ENCODE measurements at regions not wholly inside any gene's neighbourhood (a gene's known extent, or its start where the extent isn't known, plus 50 kb on each side); places are given as distances from the start of the nearest gene placed in this dataset.

DNA sequence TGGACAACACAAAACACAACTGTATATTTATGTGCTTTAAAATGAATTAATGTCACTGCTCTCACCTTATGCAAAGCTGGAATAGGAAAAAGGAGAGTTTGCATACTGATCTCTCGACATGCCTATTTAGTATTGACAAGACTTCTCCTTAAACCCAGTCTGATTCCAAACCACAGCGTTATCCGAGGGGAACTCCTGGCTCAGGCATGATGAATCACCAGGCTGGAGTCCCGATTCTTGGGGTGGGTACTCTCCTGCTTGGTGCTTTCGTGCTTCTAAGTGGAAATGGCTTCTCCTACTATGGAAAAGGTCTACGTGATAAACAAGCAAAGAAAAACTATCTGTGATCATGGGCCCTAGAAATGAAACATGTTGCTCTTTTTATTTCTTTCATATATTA is 88.9 kb upstream of the SLC35G4 start:
- no peaks in the 10 kb centered on the region for H3F3A ChIP-seq (ENCODE audit: insufficient read depth)
- no peak overlapping the region for H3K4me2 ChIP-seq (ENCODE audit: low read depth, low read length, poor library complexity, severe bottlenecking)
- H3K4me3 ChIP-seq (ENCODE audit: insufficient read depth, low read length, poor library complexity, severe bottlenecking) = no peak overlapping the region
- no peaks in the 10 kb centered on the region for H3K27me3 ChIP-seq (ENCODE audit: low read length)
- TF ChIP-seq, protein P1, sequence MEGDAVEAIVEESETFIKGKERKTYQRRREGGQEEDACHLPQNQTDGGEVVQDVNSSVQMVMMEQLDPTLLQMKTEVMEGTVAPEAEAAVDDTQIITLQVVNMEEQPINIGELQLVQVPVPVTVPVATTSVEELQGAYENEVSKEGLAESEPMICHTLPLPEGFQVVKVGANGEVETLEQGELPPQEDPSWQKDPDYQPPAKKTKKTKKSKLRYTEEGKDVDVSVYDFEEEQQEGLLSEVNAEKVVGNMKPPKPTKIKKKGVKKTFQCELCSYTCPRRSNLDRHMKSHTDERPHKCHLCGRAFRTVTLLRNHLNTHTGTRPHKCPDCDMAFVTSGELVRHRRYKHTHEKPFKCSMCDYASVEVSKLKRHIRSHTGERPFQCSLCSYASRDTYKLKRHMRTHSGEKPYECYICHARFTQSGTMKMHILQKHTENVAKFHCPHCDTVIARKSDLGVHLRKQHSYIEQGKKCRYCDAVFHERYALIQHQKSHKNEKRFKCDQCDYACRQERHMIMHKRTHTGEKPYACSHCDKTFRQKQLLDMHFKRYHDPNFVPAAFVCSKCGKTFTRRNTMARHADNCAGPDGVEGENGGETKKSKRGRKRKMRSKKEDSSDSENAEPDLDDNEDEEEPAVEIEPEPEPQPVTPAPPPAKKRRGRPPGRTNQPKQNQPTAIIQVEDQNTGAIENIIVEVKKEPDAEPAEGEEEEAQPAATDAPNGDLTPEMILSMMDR (IDR thresholded peaks at IDR 0.05; ENCODE audit: insufficient read depth, low read length, poor library complexity, severe bottlenecking) = no peak
- no peak for TF ChIP-seq EZH2phosphoT487 (conservative IDR thresholded peaks at IDR 0.05; ENCODE audit: low read length)
- H4K20me1 ChIP-seq (ENCODE audit: low read depth, low read length) = no peaks in the 10 kb centered on the region
- H3K9ac ChIP-seq (ENCODE audit: low read length) = no peak overlapping the region
- H3K9me3 ChIP-seq (ENCODE audit: insufficient read depth, low read length) = no peaks in the 10 kb centered on the region
- H3K27ac ChIP-seq (ENCODE audit: low read depth, low read length) = no peak overlapping the region
- no peaks in the 10 kb centered on the region for H3K79me2 ChIP-seq (ENCODE audit: insufficient read depth, low read length)
- H3K36me3 ChIP-seq (ENCODE audit: low read length) = no peaks in the 10 kb centered on the region
- H2AFZ ChIP-seq (ENCODE audit: low read depth, low read length, severe bottlenecking) = no peak overlapping the region
- no peaks in the 10 kb centered on the region for H3K9me2 ChIP-seq (replicated peaks; ENCODE audit: insufficient read depth, low read length)

DNA sequence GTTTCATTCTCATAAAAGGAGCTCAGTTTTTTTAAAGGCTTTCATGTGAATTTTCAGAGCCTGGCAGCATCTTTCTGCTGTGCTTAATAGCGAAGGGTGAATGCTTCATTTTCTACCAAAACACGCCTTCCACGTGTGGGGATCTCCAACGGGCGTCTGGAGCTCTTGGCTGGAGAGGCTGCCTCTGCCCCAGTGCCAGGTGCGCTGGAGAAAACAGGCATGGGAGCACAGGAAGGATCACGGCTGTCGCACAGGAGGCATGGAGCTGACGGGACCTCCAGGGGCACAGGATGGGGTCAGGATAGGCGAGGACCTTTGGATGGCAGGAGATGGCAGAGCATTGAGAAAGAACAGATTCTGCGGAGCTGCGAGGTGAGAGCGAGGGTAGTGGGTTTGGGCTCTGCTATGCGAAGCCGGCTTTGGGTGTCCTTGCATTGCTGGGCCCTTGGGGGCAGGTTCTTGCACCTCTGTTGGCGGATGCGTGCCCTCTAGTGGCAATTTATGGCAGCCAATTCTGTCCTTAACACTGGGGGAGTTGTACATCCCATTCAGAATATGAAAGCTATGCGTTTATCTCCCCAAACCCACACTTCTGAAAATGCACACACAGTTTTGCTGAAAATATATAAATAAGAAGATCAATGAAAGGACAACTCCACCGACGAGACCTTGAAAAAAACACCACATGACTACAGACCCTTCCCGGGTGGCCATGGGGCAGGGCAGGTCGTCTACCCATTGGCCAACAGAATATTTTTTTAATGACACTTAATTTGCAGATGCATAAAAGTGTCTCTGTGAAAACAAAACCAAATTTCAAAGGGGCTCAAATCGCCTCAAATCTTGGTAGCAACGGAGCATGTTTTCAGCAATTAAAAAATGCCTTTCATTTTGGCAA is 90.4 kb upstream of the SLC35G4 start:
- Histone ChIP-seq H3K79me2 (ENCODE audit: insufficient read depth, low read length) (no peaks in the 10 kb centered on the region), H3K9ac (ENCODE audit: low read length) (no peak overlapping the region), H3K4me3 (ENCODE audit: insufficient read depth, low read length, poor library complexity, severe bottlenecking) (no peak overlapping the region), H3K9me2 (replicated peaks; ENCODE audit: insufficient read depth, low read length) (no peaks in the 10 kb centered on the region), H2AFZ (ENCODE audit: low read depth, low read length, severe bottlenecking) (no peak overlapping the region), H3F3A (ENCODE audit: insufficient read depth) (no peaks in the 10 kb centered on the region), H3K27me3 (ENCODE audit: low read length) (no peaks in the 10 kb centered on the region), H4K20me1 (ENCODE audit: low read depth, low read length) (no peaks in the 10 kb centered on the region), H3K9me3 (ENCODE audit: insufficient read depth, low read length) (no peaks in the 10 kb centered on the region), H3K4me2 (ENCODE audit: low read depth, low read length, poor library complexity, severe bottlenecking) (no peak overlapping the region), H3K36me3 (ENCODE audit: low read length) (no peaks in the 10 kb centered on the region), H3K27ac (ENCODE audit: low read depth, low read length) (no peak overlapping the region)
- TF ChIP-seq, protein P1 (IDR thresholded peaks at IDR 0.05; ENCODE audit: insufficient read depth, low read length, poor library complexity, severe bottlenecking) = peak; percentile 74
- TF ChIP-seq EZH2phosphoT487 (conservative IDR thresholded peaks at IDR 0.05; ENCODE audit: low read length) = no peak

DNA sequence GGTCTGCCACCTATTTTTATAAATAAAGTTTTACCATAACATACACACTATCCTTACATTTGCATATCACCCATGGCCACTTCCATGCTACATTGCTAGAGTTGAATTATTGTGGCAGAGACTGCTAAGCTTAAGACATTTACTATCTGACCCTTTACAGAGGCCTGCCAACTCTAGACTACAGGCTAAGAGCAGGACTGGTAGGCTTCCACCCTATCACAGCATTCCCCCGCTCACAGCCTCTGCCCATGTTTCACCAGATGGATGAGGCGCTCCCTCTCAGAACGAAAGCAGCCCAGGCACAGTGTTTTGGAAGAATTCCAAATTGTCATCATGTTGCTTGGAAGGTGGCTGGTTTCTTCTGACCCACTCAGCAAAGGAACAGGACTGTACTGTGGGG is 91.7 kb upstream of the SLC35G4 start:
- Histone ChIP-seq H3K4me3 (ENCODE audit: insufficient read depth, low read length, poor library complexity, severe bottlenecking) (no peak overlapping the region), H3K4me2 (ENCODE audit: low read depth, low read length, poor library complexity, severe bottlenecking) (no peak overlapping the region), H3K9ac (ENCODE audit: low read length) (no peak overlapping the region), H3F3A (ENCODE audit: insufficient read depth) (no peaks in the 10 kb centered on the region), H4K20me1 (ENCODE audit: low read depth, low read length) (no peaks in the 10 kb centered on the region), H3K79me2 (ENCODE audit: insufficient read depth, low read length) (no peaks in the 10 kb centered on the region), H3K9me3 (ENCODE audit: insufficient read depth, low read length) (no peaks in the 10 kb centered on the region), H3K9me2 (replicated peaks; ENCODE audit: insufficient read depth, low read length) (no peaks in the 10 kb centered on the region), H3K27me3 (ENCODE audit: low read length) (no peaks in the 10 kb centered on the region), H2AFZ (ENCODE audit: low read depth, low read length, severe bottlenecking) (no peak overlapping the region), H3K27ac (ENCODE audit: low read depth, low read length) (no peak overlapping the region), H3K36me3 (ENCODE audit: low read length) (no peaks in the 10 kb centered on the region)
- no peak for TF ChIP-seq EZH2phosphoT487 (conservative IDR thresholded peaks at IDR 0.05; ENCODE audit: low read length)
- TF ChIP-seq, protein P1 (IDR thresholded peaks at IDR 0.05; ENCODE audit: insufficient read depth, low read length, poor library complexity, severe bottlenecking) = no peak

Data from SU-DHL-6 (cell line).